OCI-LY1 (cell line): ENCODE measurements at regions not wholly inside any gene's neighbourhood (a gene's known extent, or its start where the extent isn't known, plus 50 kb on each side); places are given as distances from the start of the nearest gene placed in this dataset.

Experiments
- CTCF ChIP-seq: fragments of 200-600 bp; sonication (generic), shearing (Covaris generic); IDR thresholded peaks from 2 replicates; pipeline ENCODE4 v1.5.1; 2017; ENCODE audit warnings: mild to moderate bottlenecking, antibody characterized with exemption, low read length, moderate library complexity, mixed read lengths
- EZH2 ChIP-seq: fragments of 200-600 bp; sonication (generic), shearing (Covaris generic); IDR thresholded peaks from 2 replicates; pipeline ENCODE4 v1.8.0; 2017; ENCODE audit warnings: borderline replicate concordance, mixed run types, mild to moderate bottlenecking, antibody characterized with exemption, low read length, moderate library complexity, mixed read lengths

- TF ChIP-seq CTCF: no peak
- no peak for TF ChIP-seq EZH2
Measured at GRCh38 chr11:23041001-23041503, 180.8 kb upstream of the CCDC179 start.
